ENCODE measurements at regions not wholly inside any gene's neighbourhood (a gene's known extent, or its start where the extent isn't known, plus 50 kb on each side); places are given as distances from the start of the nearest gene placed in this dataset.

DNA sequence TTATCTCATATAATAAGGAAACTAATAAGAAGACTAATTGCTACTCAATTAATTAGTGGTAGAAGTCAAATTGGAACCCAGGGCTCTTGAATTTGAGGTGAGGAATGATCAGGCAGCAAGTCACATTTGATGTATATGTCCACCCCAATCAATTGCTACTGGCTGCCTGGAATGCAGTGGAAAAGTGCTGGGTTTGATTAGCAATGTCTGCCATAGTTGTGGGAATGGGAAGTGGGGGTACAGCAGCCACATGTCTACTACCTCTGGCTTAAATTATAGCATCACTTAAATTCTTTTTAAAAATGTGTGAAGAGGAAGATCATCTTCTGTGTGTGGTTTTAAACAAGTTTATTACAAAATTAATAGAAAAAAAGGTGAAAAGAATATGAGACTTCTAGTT is 50.8 kb upstream of the NAV2 start:
- Histone ChIP-seq H3K36me3 (no peaks in the 10 kb centered on the region), H3K4me1 (peaks cover 0 to 11% (median 0%) of the 10 kb centered on the region in 4 donors), H3K9me3 (no peaks in the 10 kb centered on the region), H3K27ac (no peak overlapping the region), H3K4me3 (no peak overlapping the region), H3K27me3 (no peaks in the 10 kb centered on the region)
- no peak for DNase-seq
- TF ChIP-seq EP300 (IDR thresholded peaks at IDR 0.05; ENCODE audit: low read depth) (no peak), POLR2AphosphoS5 (IDR thresholded peaks at IDR 0.05) (no peak), POLR2A (IDR thresholded peaks at IDR 0.05) (no peak)
- TF ChIP-seq, protein P1, sequence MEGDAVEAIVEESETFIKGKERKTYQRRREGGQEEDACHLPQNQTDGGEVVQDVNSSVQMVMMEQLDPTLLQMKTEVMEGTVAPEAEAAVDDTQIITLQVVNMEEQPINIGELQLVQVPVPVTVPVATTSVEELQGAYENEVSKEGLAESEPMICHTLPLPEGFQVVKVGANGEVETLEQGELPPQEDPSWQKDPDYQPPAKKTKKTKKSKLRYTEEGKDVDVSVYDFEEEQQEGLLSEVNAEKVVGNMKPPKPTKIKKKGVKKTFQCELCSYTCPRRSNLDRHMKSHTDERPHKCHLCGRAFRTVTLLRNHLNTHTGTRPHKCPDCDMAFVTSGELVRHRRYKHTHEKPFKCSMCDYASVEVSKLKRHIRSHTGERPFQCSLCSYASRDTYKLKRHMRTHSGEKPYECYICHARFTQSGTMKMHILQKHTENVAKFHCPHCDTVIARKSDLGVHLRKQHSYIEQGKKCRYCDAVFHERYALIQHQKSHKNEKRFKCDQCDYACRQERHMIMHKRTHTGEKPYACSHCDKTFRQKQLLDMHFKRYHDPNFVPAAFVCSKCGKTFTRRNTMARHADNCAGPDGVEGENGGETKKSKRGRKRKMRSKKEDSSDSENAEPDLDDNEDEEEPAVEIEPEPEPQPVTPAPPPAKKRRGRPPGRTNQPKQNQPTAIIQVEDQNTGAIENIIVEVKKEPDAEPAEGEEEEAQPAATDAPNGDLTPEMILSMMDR (IDR thresholded peaks at IDR 0.05), result no peak
- in situ Hi-C loops (cut with MboI; ENCODE audit: low pct_ligation_motif_present in 1 of 4, low pct_unique_long_range_greater_than_20kb in 1 of 4, low sequenced_read_pairs in 3 of 4), result no loop called here
- intact Hi-C loops (cut with DNase I; ENCODE audit: low total_unique reads), result no loop called here

DNA sequence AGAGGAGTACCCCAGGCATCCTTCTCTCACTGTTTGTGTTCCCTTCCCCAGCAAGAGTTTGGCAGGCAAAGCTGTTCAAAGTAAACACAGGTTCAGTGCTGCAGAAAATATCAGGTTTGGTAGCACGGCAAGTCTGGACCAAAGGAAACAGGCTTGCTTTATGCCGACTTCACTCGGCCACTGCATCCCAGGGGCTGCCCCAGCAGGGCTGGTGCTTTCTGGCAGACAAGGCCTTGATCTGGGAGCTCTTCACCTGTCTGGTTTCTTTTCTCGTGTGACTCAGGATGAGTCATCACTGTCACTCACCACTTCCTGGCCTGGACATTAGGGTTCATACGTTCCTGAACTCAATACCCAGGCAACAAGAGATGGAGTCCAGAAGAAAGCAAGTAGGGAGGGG is 52.6 kb upstream of the NAV2 start:
- Histone ChIP-seq H3K9me3 (no peaks in the 10 kb centered on the region), H3K4me3 (no peak overlapping the region), H3K27me3 (no peaks in the 10 kb centered on the region), H3K36me3 (no peaks in the 10 kb centered on the region), H3K27ac (peak overlapping the region in 3 of 4 donors; percentile 30 to 58 (median 42)), H3K4me1 (peaks cover 0 to 11% (median 0%) of the 10 kb centered on the region in 4 donors)
- 38 to 43% methylated on average over 1 to 5 of the region's 5 CpGs for WGBS, 2 donors (ENCODE audit: low coverage in 1 of 2)
- no peak for DNase-seq
- TF ChIP-seq, protein P1 (IDR thresholded peaks at IDR 0.05), result no peak
- TF ChIP-seq POLR2AphosphoS5 (IDR thresholded peaks at IDR 0.05) (no peak), EP300 (IDR thresholded peaks at IDR 0.05; ENCODE audit: low read depth) (no peak), POLR2A (IDR thresholded peaks at IDR 0.05) (no peak)
- in situ Hi-C loops (cut with MboI; ENCODE audit: low pct_ligation_motif_present in 1 of 4, low pct_unique_long_range_greater_than_20kb in 1 of 4, low sequenced_read_pairs in 3 of 4) (no loop called here), intact Hi-C loops (cut with DNase I; ENCODE audit: low total_unique reads) (no loop called here)

DNA sequence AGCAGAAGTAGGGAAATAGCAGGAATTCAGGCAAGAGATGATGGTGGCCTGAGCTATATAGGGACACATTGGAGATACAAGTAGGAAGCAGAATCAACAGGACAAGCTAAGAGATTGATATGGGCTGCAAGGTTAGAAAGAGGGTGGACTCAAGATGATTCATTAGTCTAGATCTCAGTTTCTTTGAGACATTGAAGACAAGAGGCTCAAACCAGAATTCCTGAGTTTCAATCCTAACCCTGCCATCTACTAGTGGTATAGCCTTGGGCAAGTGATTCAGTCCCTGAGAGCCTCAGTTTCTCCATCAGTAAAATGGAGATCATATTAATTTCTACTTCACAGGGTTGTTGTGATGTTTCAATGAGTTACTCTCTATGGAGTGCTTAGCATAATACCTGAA is 53.1 kb upstream of the NAV2 start:
- Histone ChIP-seq H3K4me3 (no peak overlapping the region), H3K9me3 (no peaks in the 10 kb centered on the region), H3K36me3 (no peaks in the 10 kb centered on the region), H3K27me3 (no peaks in the 10 kb centered on the region), H3K4me1 (peaks cover 0 to 11% (median 0%) of the 10 kb centered on the region in 4 donors), H3K27ac (peak overlapping the region in 2 of 4 donors; percentile 30 to 58)
- no peak for DNase-seq
- TF ChIP-seq, protein P1 (IDR thresholded peaks at IDR 0.05), result no peak
- TF ChIP-seq EP300 (IDR thresholded peaks at IDR 0.05; ENCODE audit: low read depth) (no peak), POLR2A (IDR thresholded peaks at IDR 0.05) (no peak), POLR2AphosphoS5 (IDR thresholded peaks at IDR 0.05) (no peak)
- in situ Hi-C loops (cut with MboI; ENCODE audit: low pct_ligation_motif_present in 1 of 4, low pct_unique_long_range_greater_than_20kb in 1 of 4, low sequenced_read_pairs in 3 of 4), result no loop called here
- intact Hi-C loops (cut with DNase I; ENCODE audit: low total_unique reads), result no loop called here

- TF ChIP-seq POLR2AphosphoS5 (IDR thresholded peaks at IDR 0.05), result no peak
- no peak for TF ChIP-seq EP300 (IDR thresholded peaks at IDR 0.05; ENCODE audit: low read depth)
- no peak for TF ChIP-seq POLR2A (IDR thresholded peaks at IDR 0.05)
- TF ChIP-seq, protein P1 (IDR thresholded peaks at IDR 0.05), result no peak
- WGBS, 2 donors (ENCODE audit: low coverage in 1 of 2), result 30 to 36% methylated on average over 2 of the region's 2 CpGs
- no peaks in the 10 kb centered on the region for H3K27me3 ChIP-seq
- no peak overlapping the region for H3K4me3 ChIP-seq
- H3K4me1 ChIP-seq, result peaks cover 0 to 11% (median 0%) of the 10 kb centered on the region in 4 donors
- H3K36me3 ChIP-seq, result no peaks in the 10 kb centered on the region
- no peak overlapping the region for H3K27ac ChIP-seq
- intact Hi-C loops (cut with DNase I; ENCODE audit: low total_unique reads), result no loop called here
- H3K9me3 ChIP-seq, result no peaks in the 10 kb centered on the region
- in situ Hi-C loops (cut with MboI; ENCODE audit: low pct_ligation_motif_present in 1 of 4, low pct_unique_long_range_greater_than_20kb in 1 of 4, low sequenced_read_pairs in 3 of 4), result no loop called here
- DNase-seq, result no peak
Measured at GRCh38 chr11:19658344-19658743, 54.3 kb upstream of the NAV2 start.

Data from transverse colon (tissue), 4 donors.